ENCODE measurements at regions not wholly inside any gene's neighbourhood (a gene's known extent, or its start where the extent isn't known, plus 50 kb on each side); places are given as distances from the start of the nearest gene placed in this dataset.

DNA sequence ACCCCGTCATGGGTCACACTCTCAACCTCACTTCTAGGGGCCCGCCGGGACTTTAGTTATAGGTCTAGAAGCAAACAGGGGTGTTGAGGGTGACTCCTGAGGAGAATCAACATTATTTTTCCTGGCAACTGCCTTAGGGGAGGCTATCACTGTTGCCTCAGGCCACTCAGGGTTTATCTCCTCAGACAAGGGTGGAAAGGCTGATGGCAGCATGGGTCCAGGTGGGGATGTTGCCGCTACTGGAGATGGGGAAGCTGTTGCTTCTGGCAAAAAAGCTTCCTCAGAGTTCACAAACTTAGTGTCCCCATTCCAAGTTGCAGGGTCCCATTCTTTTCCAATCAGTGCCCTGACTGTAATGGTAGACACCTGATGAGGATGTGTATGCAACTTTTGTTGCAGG, 467.4 kb upstream of the RGS6 start:
- Histone ChIP-seq H3K9me3 (ENCODE audit: control insufficient read depth, low read length) (peaks cover 12% of the 10 kb centered on the region), H3K27me3 (ENCODE audit: control insufficient read depth in 1 of 2, insufficient read depth in 1 of 2, low read length in 2 of 2) (no peaks in the 10 kb centered on the region), H3K4me1 (ENCODE audit: control insufficient read depth, insufficient read depth, low read depth, low read length) (no peaks in the 10 kb centered on the region), H2BK120ac (ENCODE audit: low read depth, low read length) (no peak overlapping the region), H2BK5ac (ENCODE audit: low read depth, low read length, poor library complexity, severe bottlenecking) (no peak overlapping the region), H3K14ac (ENCODE audit: low read length in 2 of 2) (no peak overlapping the region), H2AK5ac (ENCODE audit: low read length, severe bottlenecking) (no peak overlapping the region), H3K23ac (ENCODE audit: low read length in 2 of 2) (no peak overlapping the region), H3K36me3 (ENCODE audit: control insufficient read depth in 1 of 2, insufficient read depth in 2 of 2, low read depth in 1 of 2, low read length in 2 of 2) (no peaks in the 10 kb centered on the region), H4K91ac (ENCODE audit: low read length) (no peak overlapping the region), H3K18ac (ENCODE audit: low read depth in 1 of 2, low read length in 2 of 2) (no peak overlapping the region), H3K4ac (ENCODE audit: low read depth in 1 of 2, low read length in 2 of 2) (no peak overlapping the region), H2BK12ac (ENCODE audit: low read length in 2 of 2) (no peak overlapping the region), H3K9ac (ENCODE audit: low read length) (no peak overlapping the region), H2BK15ac (ENCODE audit: low read depth, poor library complexity, severe bottlenecking) (no peak overlapping the region), H4K8ac (ENCODE audit: low read length) (no peak overlapping the region), H3K4me3 (ENCODE audit: insufficient read depth in 1 of 2, low read depth in 1 of 2, low read length in 2 of 2) (no peak overlapping the region), H3K79me1 (replicated peaks; ENCODE audit: low read length, poor library complexity, severe bottlenecking) (peaks cover 9% of the 10 kb centered on the region), H3K27ac (ENCODE audit: low read length, poor library complexity, severe bottlenecking) (no peak overlapping the region), H3K4me2 (ENCODE audit: low read length, poor library complexity, severe bottlenecking) (no peak overlapping the region), H2AFZ (ENCODE audit: low read depth, low read length) (no peak overlapping the region)
- DNase-seq, result no peak
- WGBS, result 97% methylated on average over 3 of the region's 4 CpGs

- H3K4me3 ChIP-seq (ENCODE audit: insufficient read depth in 1 of 2, low read depth in 1 of 2, low read length in 2 of 2), result no peak overlapping the region
- no peak overlapping the region for H2BK120ac ChIP-seq (ENCODE audit: low read depth, low read length)
- no peak overlapping the region for H3K23ac ChIP-seq (ENCODE audit: low read length in 2 of 2)
- H2BK5ac ChIP-seq (ENCODE audit: low read depth, low read length, poor library complexity, severe bottlenecking), result no peak overlapping the region
- H3K4ac ChIP-seq (ENCODE audit: low read depth in 1 of 2, low read length in 2 of 2), result no peak overlapping the region
- H2BK12ac ChIP-seq (ENCODE audit: low read length in 2 of 2), result no peak overlapping the region
- DNase-seq, result no peak
- H4K91ac ChIP-seq (ENCODE audit: low read length), result no peak overlapping the region
- H3K27ac ChIP-seq (ENCODE audit: low read length, poor library complexity, severe bottlenecking), result no peak overlapping the region
- no peaks in the 10 kb centered on the region for H3K4me1 ChIP-seq (ENCODE audit: control insufficient read depth, insufficient read depth, low read depth, low read length)
- H2AK5ac ChIP-seq (ENCODE audit: low read length, severe bottlenecking), result no peak overlapping the region
- H3K18ac ChIP-seq (ENCODE audit: low read depth in 1 of 2, low read length in 2 of 2), result no peak overlapping the region
- H3K14ac ChIP-seq (ENCODE audit: low read length in 2 of 2), result no peak overlapping the region
- H3K36me3 ChIP-seq (ENCODE audit: control insufficient read depth in 1 of 2, insufficient read depth in 2 of 2, low read depth in 1 of 2, low read length in 2 of 2), result no peaks in the 10 kb centered on the region
- H4K8ac ChIP-seq (ENCODE audit: low read length), result no peak overlapping the region
- no peak overlapping the region for H2BK15ac ChIP-seq (ENCODE audit: low read depth, poor library complexity, severe bottlenecking)
- H2AFZ ChIP-seq (ENCODE audit: low read depth, low read length), result no peak overlapping the region
- H3K4me2 ChIP-seq (ENCODE audit: low read length, poor library complexity, severe bottlenecking), result no peak overlapping the region
- WGBS, result 88% methylated on average over 1 of the region's 2 CpGs
- no peaks in the 10 kb centered on the region for H3K27me3 ChIP-seq (ENCODE audit: control insufficient read depth in 1 of 2, insufficient read depth in 1 of 2, low read length in 2 of 2)
- peaks cover 12% of the 10 kb centered on the region for H3K9me3 ChIP-seq (ENCODE audit: control insufficient read depth, low read length)
- H3K79me1 ChIP-seq (replicated peaks; ENCODE audit: low read length, poor library complexity, severe bottlenecking), result peaks cover 9% of the 10 kb centered on the region
- H3K9ac ChIP-seq (ENCODE audit: low read length), result no peak overlapping the region
Observed at GRCh38 chr14:71465316-71465715, 466.9 kb upstream of the RGS6 start.

GRCh38 chr14:71466251-71466650, 466.0 kb upstream of the RGS6 start:
- 49% methylated on average over 2 of the region's 3 CpGs for WGBS
- H3K14ac ChIP-seq (ENCODE audit: low read length in 2 of 2), result no peak overlapping the region

DNA sequence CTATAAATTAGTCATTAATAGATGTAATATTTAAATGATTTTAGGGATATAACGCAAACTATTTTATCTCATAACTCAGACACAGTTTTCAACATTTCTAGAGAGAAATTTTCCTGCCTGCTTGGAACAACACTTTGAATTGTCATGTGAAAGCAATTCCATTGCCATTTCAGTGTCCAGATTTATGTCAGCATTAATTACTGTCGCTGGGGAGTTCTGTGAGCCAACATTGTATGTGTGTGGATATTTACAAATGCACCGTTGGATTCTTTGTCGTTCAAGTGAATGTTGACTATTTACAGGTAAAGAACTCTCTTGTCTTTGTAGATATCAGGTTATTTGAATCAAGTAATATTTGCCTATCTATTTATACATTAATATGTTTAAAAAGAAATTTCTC, 465.3 kb upstream of the RGS6 start:
- peaks cover 12% of the 10 kb centered on the region for H3K9me3 ChIP-seq (ENCODE audit: control insufficient read depth, low read length)

More at GRCh38 chr14:71466251-71466650, 466.0 kb upstream of the RGS6 start:
- Histone ChIP-seq H3K18ac (ENCODE audit: low read depth in 1 of 2, low read length in 2 of 2) (no peak overlapping the region), H2BK120ac (ENCODE audit: low read depth, low read length) (no peak overlapping the region), H3K9me3 (ENCODE audit: control insufficient read depth, low read length) (peaks cover 12% of the 10 kb centered on the region), H3K23ac (ENCODE audit: low read length in 2 of 2) (no peak overlapping the region), H2BK15ac (ENCODE audit: low read depth, poor library complexity, severe bottlenecking) (no peak overlapping the region), H2BK12ac (ENCODE audit: low read length in 2 of 2) (no peak overlapping the region), H3K36me3 (ENCODE audit: control insufficient read depth in 1 of 2, insufficient read depth in 2 of 2, low read depth in 1 of 2, low read length in 2 of 2) (no peaks in the 10 kb centered on the region), H4K8ac (ENCODE audit: low read length) (no peak overlapping the region), H2AFZ (ENCODE audit: low read depth, low read length) (no peak overlapping the region), H3K27me3 (ENCODE audit: control insufficient read depth in 1 of 2, insufficient read depth in 1 of 2, low read length in 2 of 2) (no peaks in the 10 kb centered on the region), H3K4me2 (ENCODE audit: low read length, poor library complexity, severe bottlenecking) (no peak overlapping the region), H2AK5ac (ENCODE audit: low read length, severe bottlenecking) (no peak overlapping the region), H3K4me1 (ENCODE audit: control insufficient read depth, insufficient read depth, low read depth, low read length) (no peaks in the 10 kb centered on the region), H3K4ac (ENCODE audit: low read depth in 1 of 2, low read length in 2 of 2) (no peak overlapping the region), H3K4me3 (ENCODE audit: insufficient read depth in 1 of 2, low read depth in 1 of 2, low read length in 2 of 2) (no peak overlapping the region), H4K91ac (ENCODE audit: low read length) (no peak overlapping the region), H3K79me1 (replicated peaks; ENCODE audit: low read length, poor library complexity, severe bottlenecking) (peaks cover 9% of the 10 kb centered on the region), H3K9ac (ENCODE audit: low read length) (no peak overlapping the region), H2BK5ac (ENCODE audit: low read depth, low read length, poor library complexity, severe bottlenecking) (no peak overlapping the region), H3K27ac (ENCODE audit: low read length, poor library complexity, severe bottlenecking) (no peak overlapping the region)
- DNase-seq, result no peak

More for the DNA sequence above, 465.3 kb upstream of the RGS6 start:
- Histone ChIP-seq H3K4me3 (ENCODE audit: insufficient read depth in 1 of 2, low read depth in 1 of 2, low read length in 2 of 2) (no peak overlapping the region), H2BK5ac (ENCODE audit: low read depth, low read length, poor library complexity, severe bottlenecking) (no peak overlapping the region), H3K23ac (ENCODE audit: low read length in 2 of 2) (no peak overlapping the region), H2AK5ac (ENCODE audit: low read length, severe bottlenecking) (no peak overlapping the region), H2BK12ac (ENCODE audit: low read length in 2 of 2) (no peak overlapping the region), H3K18ac (ENCODE audit: low read depth in 1 of 2, low read length in 2 of 2) (no peak overlapping the region), H3K4ac (ENCODE audit: low read depth in 1 of 2, low read length in 2 of 2) (no peak overlapping the region), H4K8ac (ENCODE audit: low read length) (no peak overlapping the region), H3K36me3 (ENCODE audit: control insufficient read depth in 1 of 2, insufficient read depth in 2 of 2, low read depth in 1 of 2, low read length in 2 of 2) (no peaks in the 10 kb centered on the region), H2BK120ac (ENCODE audit: low read depth, low read length) (no peak overlapping the region), H3K27me3 (ENCODE audit: control insufficient read depth in 1 of 2, insufficient read depth in 1 of 2, low read length in 2 of 2) (no peaks in the 10 kb centered on the region), H2AFZ (ENCODE audit: low read depth, low read length) (no peak overlapping the region), H3K79me1 (replicated peaks; ENCODE audit: low read length, poor library complexity, severe bottlenecking) (peaks cover 14% of the 10 kb centered on the region), H3K14ac (ENCODE audit: low read length in 2 of 2) (no peak overlapping the region), H3K4me1 (ENCODE audit: control insufficient read depth, insufficient read depth, low read depth, low read length) (no peaks in the 10 kb centered on the region), H4K91ac (ENCODE audit: low read length) (no peak overlapping the region), H3K9ac (ENCODE audit: low read length) (peak overlapping the region; percentile 4), H3K4me2 (ENCODE audit: low read length, poor library complexity, severe bottlenecking) (no peak overlapping the region), H2BK15ac (ENCODE audit: low read depth, poor library complexity, severe bottlenecking) (no peak overlapping the region), H3K27ac (ENCODE audit: low read length, poor library complexity, severe bottlenecking) (no peak overlapping the region)
- 75% methylated on average over 2 of the region's 4 CpGs for WGBS
- no peak for DNase-seq

Data from mesenchymal stem cell (in vitro differentiated cells and primary cell).